IMR-90 (cell line): ENCODE measurements at regions not wholly inside any gene's neighbourhood (a gene's known extent, or its start where the extent isn't known, plus 50 kb on each side); places are given as distances from the start of the nearest gene placed in this dataset.

Experiments
- ATAC-seq: fragments of 200-7000 bp; cut with Tn5 transposase; 2 replicates; pipeline ENCODE4 v1.9.1; 2020; ENCODE audit warnings: low read depth, mild to moderate bottlenecking, moderate library complexity
- BruUV-seq: library from RNA; stranded (reverse); fragments of 400-500 nt; replicated peaks from 2 replicates; lab custom pipeline; 2021; lab: Mats Ljungman, UMichigan
- CTCF ChIA-PET: fragments of 300-600 bp; formaldehyde crosslinking; extraction: SDS; loops from one replicate; lab custom pipeline; 2021; ENCODE audit warnings: antibody characterized with exemption; lab: Yijun Ruan, JAX
- POLR2A ChIA-PET: fragments of 300-600 bp; sonication (Branson Sonifier 250); formaldehyde crosslinking; loops from one replicate; lab custom pipeline; 2022; ENCODE audit warnings: antibody characterized with exemption; ENCODE audit not compliant: unreplicated experiment; lab: Charles Lee
- DNase-seq: peaks from one replicate; pipeline ENCODE4 v3.0.0; 2013
- H2AFZ ChIP-seq: replicated peaks from 2 replicates; pipeline ENCODE3; 2013; ENCODE audit warnings: low read length, mild to moderate bottlenecking; ENCODE audit not compliant: poor library complexity
- H2AK5ac ChIP-seq: 2 replicates; pipeline ENCODE4 v1.6.1; 2013; ENCODE audit warnings: low read depth, low read length, inconsistent platforms
- H2AK9ac ChIP-seq: replicated peaks from 2 replicates; pipeline ENCODE3; 2013; ENCODE audit warnings: mild to moderate bottlenecking, low read depth, low read length, moderate library complexity; ENCODE audit not compliant: poor library complexity
- H2BK120ac ChIP-seq: 2 replicates; pipeline ENCODE4 v1.6.1; 2013; ENCODE audit warnings: low read depth, low read length, inconsistent platforms
- H2BK15ac ChIP-seq: 3 replicates; pipeline ENCODE4 v1.6.1; 2013; ENCODE audit warnings: low read depth, low read length, inconsistent platforms
- H2BK20ac ChIP-seq: 2 replicates; pipeline ENCODE4 v1.6.1; 2013; ENCODE audit warnings: low read depth, mild to moderate bottlenecking, inconsistent platforms, low read length, moderate library complexity
- H2BK5ac ChIP-seq: 2 replicates; pipeline ENCODE4 v1.6.1; 2013; ENCODE audit warnings: mild to moderate bottlenecking, low read depth, low read length, inconsistent platforms; ENCODE audit not compliant: poor library complexity, severe bottlenecking
- H3K14ac ChIP-seq: replicated peaks from 2 replicates; pipeline ENCODE4 v1.6.1; 2013; ENCODE audit warnings: low read depth, low read length, inconsistent platforms
- H3K18ac ChIP-seq: 2 replicates; pipeline ENCODE4 v1.6.1; 2013; ENCODE audit warnings: low read depth, low read length, control low read depth
- H3K23ac ChIP-seq: 2 replicates; pipeline ENCODE4 v1.6.1; 2013; ENCODE audit warnings: low read depth, low read length, inconsistent platforms
- H3K27ac ChIP-seq: 2 replicates; pipeline ENCODE4 v1.5.1; 2013; ENCODE audit warnings: mild to moderate bottlenecking, control low read depth, low read length; ENCODE audit not compliant: insufficient read depth
- H3K27me3 ChIP-seq: 2 replicates; pipeline ENCODE4 v1.6.1; 2013; ENCODE audit warnings: low read length; ENCODE audit not compliant: control insufficient read depth, insufficient read depth
- H3K36me3 ChIP-seq: 2 replicates; pipeline ENCODE4 v1.6.1; 2013; ENCODE audit warnings: low read length, mixed read lengths; ENCODE audit not compliant: control insufficient read depth, insufficient read depth
- H3K4ac ChIP-seq: 2 replicates; pipeline ENCODE4 v1.6.1; 2013; ENCODE audit warnings: low read depth, low read length, inconsistent platforms
- H3K4me1 ChIP-seq: 2 replicates; pipeline ENCODE4 v1.6.1; 2013; ENCODE audit warnings: low read length, mixed read lengths; ENCODE audit not compliant: control insufficient read depth, insufficient read depth
- H3K4me2 ChIP-seq: 2 replicates; pipeline ENCODE4 v1.6.1; 2013; ENCODE audit warnings: low read depth, mild to moderate bottlenecking, control low read depth, low read length, moderate library complexity
- H3K4me3 ChIP-seq: 2 replicates; pipeline ENCODE4 v1.5.1; 2013; ENCODE audit warnings: low read depth, mild to moderate bottlenecking, control low read depth, low read length, moderate library complexity; ENCODE audit not compliant: insufficient read depth
- H3K56ac ChIP-seq: 2 replicates; pipeline ENCODE4 v1.6.1; 2013; ENCODE audit warnings: low read length, inconsistent platforms; ENCODE audit not compliant: insufficient read depth; ENCODE audit errors: extremely low read depth
- H3K79me1 ChIP-seq, 2 experiments: 2 replicates each; pipeline ENCODE4 v1.6.1; 2013; ENCODE audit warnings: low read length in 2 of 2, inconsistent platforms in 1 of 2, low read depth in 1 of 2
- H3K9ac ChIP-seq: 2 replicates; pipeline ENCODE4 v1.6.1; 2013; ENCODE audit warnings: low read depth, low read length, control low read depth
- H3K9me1 ChIP-seq: 2 replicates; pipeline ENCODE4 v1.6.1; 2013; ENCODE audit warnings: low read length, inconsistent platforms; ENCODE audit not compliant: insufficient read depth
- H3K9me3 ChIP-seq: 2 replicates; pipeline ENCODE4 v1.6.1; 2013; ENCODE audit warnings: low read length; ENCODE audit not compliant: control insufficient read depth, insufficient read depth
- H4K20me1 ChIP-seq: 2 replicates; pipeline ENCODE4 v1.6.1; 2013; ENCODE audit warnings: low read length, inconsistent platforms; ENCODE audit not compliant: insufficient read depth
- H4K5ac ChIP-seq: 2 replicates; pipeline ENCODE4 v1.6.1; 2013; ENCODE audit warnings: mild to moderate bottlenecking, low read depth, low read length, control low read depth
- H4K8ac ChIP-seq, 2 experiments: 2 replicates each; pipeline ENCODE4 v1.6.1; 2013; ENCODE audit warnings: low read depth in 2 of 2, low read length in 2 of 2, control low read depth in 1 of 2, inconsistent platforms in 1 of 2
- H4K91ac ChIP-seq: 2 replicates; pipeline ENCODE4 v1.6.1; 2013; ENCODE audit warnings: low read depth, low read length, inconsistent platforms; ENCODE audit not compliant: insufficient read depth
- BHLHE40 ChIP-seq: fragments of 150-350 bp; IDR thresholded peaks from 2 replicates; pipeline ENCODE4 v1.6.1; 2016; ENCODE audit warnings: mild to moderate bottlenecking, low read depth, low read length
- CHD1 ChIP-seq: IDR thresholded peaks from 2 replicates; pipeline ENCODE4 v1.6.1; 2012; ENCODE audit warnings: low read depth, low read length, improper control_type of control experiment
- CTCF ChIP-seq: conservative IDR thresholded peaks from 2 replicates; pipeline ENCODE4 v1.5.1; 2012; ENCODE audit warnings: mild to moderate bottlenecking, low read depth, low read length, improper control_type of control experiment
- ELK1 ChIP-seq: fragments of 150-350 bp; IDR thresholded peaks from 2 replicates; pipeline ENCODE4 v1.6.1; 2016; ENCODE audit warnings: low read depth, mild to moderate bottlenecking, low read length, moderate library complexity, borderline replicate concordance
- FOS ChIP-seq: fragments of 150-350 bp; IDR thresholded peaks from 2 replicates; pipeline ENCODE4 v1.6.1; 2016; ENCODE audit warnings: low read depth, low read length
- MAFK ChIP-seq: IDR thresholded peaks from 2 replicates; pipeline ENCODE4 v1.6.1; 2012; ENCODE audit warnings: low read depth, low read length, improper control_type of control experiment
- MAZ ChIP-seq: IDR thresholded peaks from 2 replicates; pipeline ENCODE4 v1.6.1; 2012; ENCODE audit warnings: low read depth, mild to moderate bottlenecking, low read length, improper control_type of control experiment, moderate library complexity, borderline replicate concordance
- MXI1 ChIP-seq: IDR thresholded peaks from 2 replicates; pipeline ENCODE4 v1.6.1; 2012; ENCODE audit warnings: low read depth, mild to moderate bottlenecking, low read length, moderate library complexity, borderline replicate concordance
- POLR2A ChIP-seq: IDR thresholded peaks from 2 replicates; pipeline ENCODE4 v1.6.1; 2012; ENCODE audit warnings: mild to moderate bottlenecking, low read depth, low read length
- RAD21 ChIP-seq: IDR thresholded peaks from 2 replicates; pipeline ENCODE4 v1.6.1; 2012; ENCODE audit warnings: low read length, improper control_type of control experiment
- RCOR1 ChIP-seq: IDR thresholded peaks from 2 replicates; pipeline ENCODE4 v1.6.1; 2012; ENCODE audit warnings: mild to moderate bottlenecking, low read length, improper control_type of control experiment; ENCODE audit not compliant: insufficient replicate concordance
- RFX5 ChIP-seq: IDR thresholded peaks from 2 replicates; pipeline ENCODE4 v1.8.0; 2012; ENCODE audit warnings: low read depth, mild to moderate bottlenecking, low read length, moderate library complexity
- USF2 ChIP-seq: fragments of 150-350 bp; IDR thresholded peaks from 2 replicates; pipeline ENCODE4 v1.6.1; 2017; ENCODE audit warnings: mild to moderate bottlenecking, antibody characterized with exemption, low read length, low read depth
- WGBS, 2 experiments: methylation state at CpG; one replicate each; pipeline versions ENCODE4 v1.1.5 to v1.1.7; 2013; ENCODE audit warnings: missing lambda C conversion rate in 2 of 2; ENCODE audit not compliant: insufficient read length in 1 of 2; ENCODE audit errors: extremely low coverage in 2 of 2; 5-methylcytosine and 5-hydroxymethylcytosine counted together
- dilution Hi-C: fragments of 300-500 bp; cut with HindIII; formaldehyde crosslinking; loops from one replicate; pipeline ENCODE4 v1.14.3; 2018; ENCODE audit warnings: low sequenced_read_pairs; ENCODE audit not compliant: unreplicated experiment
- in situ Hi-C: fragments of 300-500 bp; cut with MboI; formaldehyde crosslinking; loops from 3 replicates; pipeline ENCODE4 v1.14.3; 2019; ENCODE audit warnings: low sequenced_read_pairs, inconsistent platforms, mixed read lengths
- intact Hi-C: fragments of 100-400 bp; cut with micrococcal nuclease; formaldehyde crosslinking; loops from 2 replicates; pipeline ENCODE4 v1.10.0; 2022

GRCh38 chr13:56351041-56351440 is 789.7 kb upstream of the PRR20A start:
- Histone ChIP-seq H3K9me1 (no peaks in the 10 kb centered on the region), H2BK20ac (no peak overlapping the region), H2AK5ac (no peak overlapping the region), H3K36me3 (no peaks in the 10 kb centered on the region), H3K9me3 (peaks cover 10% of the 10 kb centered on the region), H3K9ac (no peak overlapping the region), H2BK5ac (no peak overlapping the region), H3K4ac (no peak overlapping the region), H4K5ac (no peak overlapping the region), H2AFZ (no peak overlapping the region), H3K4me2 (no peak overlapping the region), H3K4me1 (no peaks in the 10 kb centered on the region), H4K91ac (no peak overlapping the region), H3K4me3 (no peak overlapping the region), H4K20me1 (no peaks in the 10 kb centered on the region), H2AK9ac (no peak overlapping the region), H2BK120ac (no peak overlapping the region), H3K14ac (no peak overlapping the region), H3K18ac (no peak overlapping the region), H3K27ac (no peak overlapping the region), H2BK15ac (no peak overlapping the region), H3K79me1 (no peaks in the 10 kb centered on the region), H3K56ac (no peak overlapping the region), H4K8ac (no peak overlapping the region), H3K27me3 (no peaks in the 10 kb centered on the region), H3K23ac (no peak overlapping the region)
- in situ Hi-C loops, result no loop called here
- no CpG with 5 or more reads among the region's 3 CpGs for WGBS, 2 experiments
- TF ChIP-seq RAD21 (no peak), MAZ (no peak), USF2 (no peak), BHLHE40 (no peak), MXI1 (no peak), FOS (no peak), ELK1 (no peak), CHD1 (no peak), CTCF (no peak), POLR2A (no peak), MAFK (no peak), RFX5 (no peak), RCOR1 (no peak)
- intact Hi-C loops, result loop anchor here (5.0 kb wide), 1 partner anchor 39 kb away; no protein-coding TSS in a partner anchor
- ATAC-seq (no peak), DNase-seq (no peak)
- ChIA-PET CTCF (no interaction called here), POLR2A (no interaction called here)
- BruUV-seq, result no TSS peak
- dilution Hi-C loops, result no loop called here
